Stimulated activated CD4-positive, alpha-beta T cell treated with anti-CD3 and anti-CD28 coated beads, Interleukin-15, amount 100 ng/mL, for 1 hour (primary cell): ENCODE measurements at regions not wholly inside any gene's neighbourhood (a gene's known extent, or its start where the extent isn't known, plus 50 kb on each side); places are given as distances from the start of the nearest gene placed in this dataset.

Experiments
- DNase-seq, 2 donors: peaks; one replicate each; pipeline ENCODE4 v3.0.0-alpha.2; 2020; ENCODE audit warnings: low read depth in 1 of 2, low spot score in 1 of 2

- DNase-seq: no peak
These were observed 111.9 kb upstream of the ARHGAP5 start for GRCh38 chr14:31965071-31965734.

GRCh38 chr14:31965735-31966598 is 111.1 kb upstream of the ARHGAP5 start:
- no peak for DNase-seq

GRCh38 chr14:31966896-31967668 is 110.0 kb upstream of the ARHGAP5 start:
- DNase-seq: no peak

DNA sequence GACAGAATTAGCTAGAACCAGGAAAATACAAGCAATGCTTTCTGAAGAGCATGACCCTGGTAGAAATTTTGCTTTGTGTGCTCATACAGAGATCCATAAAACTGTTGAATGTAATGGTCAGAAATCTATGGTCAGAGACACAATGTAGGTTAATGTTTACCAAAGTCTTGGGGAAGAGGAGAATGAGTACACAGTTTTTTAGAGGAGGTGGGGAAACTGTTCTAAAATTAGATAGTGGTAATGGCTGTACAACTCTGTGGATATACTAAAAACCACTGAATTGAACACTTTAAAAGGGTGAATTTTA is 109.5 kb upstream of the ARHGAP5 start:
- DNase-seq: no peak

DNA sequence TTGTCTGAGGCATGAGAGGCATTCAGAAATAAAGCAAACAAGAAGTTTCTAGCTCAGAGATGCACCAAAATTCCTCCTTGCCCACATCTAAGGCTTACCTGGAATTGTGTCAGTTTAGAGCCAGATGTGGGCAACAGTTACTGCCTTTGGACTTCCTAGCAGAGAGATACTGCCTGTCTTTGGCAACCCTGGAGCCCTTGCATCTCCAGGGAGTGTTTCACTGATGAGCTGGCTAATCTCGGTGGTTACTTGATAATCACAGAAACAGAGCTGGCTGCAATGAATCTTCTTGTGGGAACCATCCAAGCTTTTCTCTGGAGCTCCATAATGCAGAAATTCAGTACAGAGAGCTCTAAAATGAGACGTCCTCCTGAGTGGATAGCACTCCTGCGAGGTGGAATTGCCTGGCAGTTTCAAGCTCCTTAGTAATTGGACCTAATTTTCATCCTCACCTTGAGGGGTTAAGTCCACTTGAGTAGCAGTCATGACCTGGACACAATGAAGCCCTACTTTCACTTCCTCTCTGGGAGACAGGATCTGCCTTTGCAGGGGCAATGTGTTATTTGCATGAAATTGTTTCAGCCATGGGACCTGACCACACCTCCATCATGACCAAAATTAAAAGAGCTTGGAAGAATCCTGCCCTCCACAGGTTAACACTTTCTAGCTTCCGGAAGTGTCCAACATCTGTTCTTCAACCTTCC is 108.8 kb upstream of the ARHGAP5 start:
- no peak for DNase-seq

- DNase-seq: no peak
These were observed 108.0 kb upstream of the ARHGAP5 start for GRCh38 chr14:31968956-31969698.

DNA sequence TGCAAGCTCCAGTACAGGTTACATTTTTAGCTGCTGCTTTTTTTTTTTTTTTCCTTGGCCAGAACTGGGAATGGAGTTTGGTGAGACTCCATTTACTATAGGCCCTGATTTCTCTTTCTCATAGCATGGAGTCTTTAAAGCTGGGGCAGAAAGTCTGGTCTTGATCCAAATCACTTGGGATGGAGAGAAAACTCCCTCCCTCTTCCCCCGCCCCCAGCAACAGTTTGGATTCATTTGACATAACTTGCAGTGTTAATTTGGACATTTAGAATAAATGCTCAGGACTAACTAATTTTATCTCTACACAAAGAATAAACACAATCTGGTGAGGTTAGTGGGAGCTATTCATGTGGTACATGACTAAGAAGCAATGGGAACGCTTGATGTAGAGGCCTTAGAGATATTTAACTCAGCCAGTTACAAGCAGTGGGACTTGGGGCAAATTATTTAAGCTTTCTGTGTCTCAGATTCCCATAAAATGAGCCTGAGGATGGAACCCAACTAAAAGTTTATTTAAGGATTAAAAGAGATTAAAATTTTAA is 107.3 kb upstream of the ARHGAP5 start:
- no peak for DNase-seq

- DNase-seq: no peak
These were observed 106.4 kb upstream of the ARHGAP5 start for GRCh38 chr14:31970744-31971143.

- no peak for DNase-seq
These were observed 105.5 kb upstream of the ARHGAP5 start for GRCh38 chr14:31971612-31972011.

GRCh38 chr14:31977001-31977556 is 100.0 kb upstream of the ARHGAP5 start:
- DNase-seq: no peak

- no peak for DNase-seq
These were observed 98.7 kb upstream of the ARHGAP5 start for GRCh38 chr14:31978423-31978822.

- no peak for DNase-seq
These were observed 94.5 kb upstream of the ARHGAP5 start for GRCh38 chr14:31982642-31983041.

GRCh38 chr14:31986405-31986804 is 90.7 kb upstream of the ARHGAP5 start:
- no peak for DNase-seq

GRCh38 chr14:31987721-31988120 is 89.4 kb upstream of the ARHGAP5 start:
- no peak for DNase-seq

DNA sequence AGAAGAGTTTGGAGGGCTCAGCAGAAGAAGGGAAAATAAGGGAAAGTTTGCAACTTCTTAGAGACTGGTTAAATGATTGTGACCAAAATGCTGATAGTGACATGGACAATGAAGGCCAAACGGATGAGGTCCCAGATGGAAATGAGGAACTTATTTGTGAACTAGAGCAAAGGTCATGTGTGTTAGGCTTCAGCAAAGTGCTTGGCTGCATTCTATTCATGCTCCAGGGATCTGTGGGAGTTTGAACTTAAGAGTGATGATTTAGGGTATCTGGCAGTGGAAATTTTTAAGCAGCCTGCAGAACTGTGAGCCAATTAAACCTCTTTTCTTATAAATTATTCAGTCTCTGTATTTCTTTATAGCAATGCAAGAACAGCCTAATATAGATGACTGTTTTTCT is 88.9 kb upstream of the ARHGAP5 start:
- DNase-seq: no peak

DNA sequence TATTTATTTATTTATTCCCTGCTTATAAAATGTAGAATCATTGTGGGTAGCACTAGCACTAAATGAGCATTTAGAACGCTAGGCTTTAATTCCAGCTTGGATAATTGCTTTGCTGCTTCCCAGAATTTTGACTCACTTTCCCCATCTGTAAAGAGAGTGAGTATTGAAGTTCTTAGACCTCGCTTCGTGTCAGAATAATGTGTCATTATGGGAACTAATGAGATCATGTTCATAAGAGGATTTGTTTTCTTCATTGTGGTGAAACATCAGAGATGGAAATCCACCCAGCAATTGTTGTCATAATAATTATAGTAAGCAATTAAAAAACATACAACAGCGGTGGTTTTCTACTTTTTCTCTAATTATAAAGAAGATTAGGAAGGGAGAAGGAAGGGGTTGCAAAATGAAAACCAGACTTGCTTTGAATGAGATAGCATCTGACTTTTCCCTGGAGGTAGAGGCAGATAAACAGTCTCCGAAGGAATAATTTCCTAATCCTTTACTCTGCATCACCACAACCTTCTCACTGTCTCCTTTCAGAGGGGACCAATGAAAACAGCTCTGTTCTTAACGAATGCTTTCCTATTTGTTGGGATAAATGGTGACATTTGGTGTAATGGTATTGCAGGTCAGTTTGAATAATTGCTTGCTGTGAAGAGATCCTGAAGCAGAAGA is 86.8 kb upstream of the ARHGAP5 start:
- no peak for DNase-seq

DNA sequence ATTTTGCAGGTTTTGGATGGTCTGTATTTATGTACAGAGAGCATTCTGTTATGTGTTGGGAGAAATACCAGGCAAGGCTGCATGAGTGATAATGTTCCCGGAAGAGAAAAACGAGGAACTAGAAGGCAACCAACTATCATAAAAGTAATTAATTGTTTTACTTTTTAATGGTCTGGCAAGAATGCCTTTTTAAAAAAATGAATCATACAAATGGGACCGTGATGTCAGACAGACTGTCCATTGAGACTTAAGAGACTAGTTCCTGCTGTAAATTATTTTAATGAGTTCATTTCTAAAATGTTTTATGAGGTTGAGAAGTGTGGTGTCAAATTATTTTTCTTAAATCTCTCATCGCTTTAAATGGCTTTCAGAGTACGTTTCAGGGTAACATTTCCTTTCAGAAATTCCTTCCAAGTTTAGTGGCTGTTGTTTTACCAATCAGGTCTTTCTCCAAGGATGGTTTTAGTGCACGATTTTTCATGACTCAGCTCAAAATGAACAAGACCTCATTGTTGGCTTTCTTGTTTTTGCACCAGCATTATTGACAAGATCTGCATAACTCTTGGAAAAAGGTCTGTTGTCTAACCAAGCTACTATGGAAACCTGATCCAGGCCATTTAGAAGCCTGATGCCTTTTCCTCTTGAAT is 86.1 kb upstream of the ARHGAP5 start:
- no peak for DNase-seq

GRCh38 chr14:31992011-31992447 is 85.1 kb upstream of the ARHGAP5 start:
- DNase-seq: no peak

GRCh38 chr14:31993521-31993951 is 83.6 kb upstream of the ARHGAP5 start:
- DNase-seq: no peak
